ENCODE measurements at regions not wholly inside any gene's neighbourhood (a gene's known extent, or its start where the extent isn't known, plus 50 kb on each side); places are given as distances from the start of the nearest gene placed in this dataset.

DNA sequence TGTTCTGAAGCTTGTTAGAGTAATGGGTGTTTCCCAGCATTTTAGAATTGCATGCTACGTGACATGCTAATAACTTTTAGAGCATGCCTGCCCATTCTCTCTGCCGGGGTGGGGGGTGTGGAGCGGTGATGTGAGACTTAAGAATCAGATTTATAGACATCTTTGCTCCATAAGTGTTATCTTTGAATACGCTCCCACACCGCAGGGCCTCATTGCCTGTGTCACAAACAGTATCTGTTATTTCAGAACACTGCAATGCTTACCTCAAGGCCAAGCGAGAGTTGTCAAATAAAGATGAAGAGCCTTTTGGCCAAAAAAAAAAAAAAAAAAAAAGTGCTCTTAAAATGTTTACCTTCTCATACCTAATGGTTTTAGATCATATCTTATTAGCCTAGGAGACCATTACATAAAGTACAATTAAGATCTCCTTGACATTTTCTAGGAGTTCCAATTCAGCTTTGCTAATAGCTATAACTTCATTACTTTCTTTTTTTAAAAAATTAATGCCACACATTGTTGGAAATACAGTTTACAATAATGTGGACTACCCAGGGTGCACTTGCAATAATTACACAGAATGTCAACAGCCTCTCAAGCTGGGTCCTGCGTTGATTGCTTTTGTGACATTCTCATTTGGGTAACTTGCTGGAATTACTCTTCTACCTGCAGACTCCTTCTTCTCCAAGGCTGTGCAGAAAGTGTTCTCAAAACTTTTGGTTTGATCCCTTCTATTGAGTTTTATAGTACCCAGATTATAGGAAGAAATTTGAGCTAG, 525.3 kb downstream of the KLF12 start:
- TF ChIP-seq, protein P1, sequence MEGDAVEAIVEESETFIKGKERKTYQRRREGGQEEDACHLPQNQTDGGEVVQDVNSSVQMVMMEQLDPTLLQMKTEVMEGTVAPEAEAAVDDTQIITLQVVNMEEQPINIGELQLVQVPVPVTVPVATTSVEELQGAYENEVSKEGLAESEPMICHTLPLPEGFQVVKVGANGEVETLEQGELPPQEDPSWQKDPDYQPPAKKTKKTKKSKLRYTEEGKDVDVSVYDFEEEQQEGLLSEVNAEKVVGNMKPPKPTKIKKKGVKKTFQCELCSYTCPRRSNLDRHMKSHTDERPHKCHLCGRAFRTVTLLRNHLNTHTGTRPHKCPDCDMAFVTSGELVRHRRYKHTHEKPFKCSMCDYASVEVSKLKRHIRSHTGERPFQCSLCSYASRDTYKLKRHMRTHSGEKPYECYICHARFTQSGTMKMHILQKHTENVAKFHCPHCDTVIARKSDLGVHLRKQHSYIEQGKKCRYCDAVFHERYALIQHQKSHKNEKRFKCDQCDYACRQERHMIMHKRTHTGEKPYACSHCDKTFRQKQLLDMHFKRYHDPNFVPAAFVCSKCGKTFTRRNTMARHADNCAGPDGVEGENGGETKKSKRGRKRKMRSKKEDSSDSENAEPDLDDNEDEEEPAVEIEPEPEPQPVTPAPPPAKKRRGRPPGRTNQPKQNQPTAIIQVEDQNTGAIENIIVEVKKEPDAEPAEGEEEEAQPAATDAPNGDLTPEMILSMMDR (IDR thresholded peaks at IDR 0.05; ENCODE audit: low read length), result no peak
- no peak for TF ChIP-seq EZH2 (IDR thresholded peaks at IDR 0.05; ENCODE audit: borderline replicate concordance, low read length)
